Activated naive CD8-positive, alpha-beta T cell treated with anti-CD3 and anti-CD28 coated beads, Interleukin-2, amount 50 U/mL, for 16 hours (primary cell): ENCODE measurements at regions not wholly inside any gene's neighbourhood (a gene's known extent, or its start where the extent isn't known, plus 50 kb on each side); places are given as distances from the start of the nearest gene placed in this dataset.

Experiments used
- DNase-seq: peaks from one replicate; pipeline ENCODE4 v3.0.0-alpha.2; 2020; ENCODE audit warnings: low read depth, low spot score

GRCh38 chr2:120828829-120829632 lies 93.4 kb downstream of the GLI2 start:
- DNase-seq = no peak

DNA sequence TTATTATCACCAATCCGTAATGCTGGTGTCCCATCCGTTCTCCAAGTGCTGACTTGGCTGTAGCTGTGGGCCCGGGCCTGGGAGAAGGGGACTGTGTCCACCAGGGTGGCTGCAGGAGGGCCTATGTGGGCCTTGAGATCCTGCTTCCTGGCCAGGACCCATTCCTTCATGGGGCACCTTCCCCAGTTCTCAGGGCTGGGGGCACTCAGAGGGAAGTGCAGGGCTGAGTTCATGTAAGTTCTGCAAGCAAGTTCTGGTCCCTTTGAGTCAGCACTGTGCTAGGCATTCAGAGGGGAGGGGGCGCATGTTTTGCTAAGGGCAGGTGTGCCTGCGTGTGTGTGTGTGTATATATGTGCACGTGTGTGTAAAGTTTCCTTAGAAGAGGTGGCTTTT lies 94.0 kb downstream of the GLI2 start:
- DNase-seq = no peak

DNA sequence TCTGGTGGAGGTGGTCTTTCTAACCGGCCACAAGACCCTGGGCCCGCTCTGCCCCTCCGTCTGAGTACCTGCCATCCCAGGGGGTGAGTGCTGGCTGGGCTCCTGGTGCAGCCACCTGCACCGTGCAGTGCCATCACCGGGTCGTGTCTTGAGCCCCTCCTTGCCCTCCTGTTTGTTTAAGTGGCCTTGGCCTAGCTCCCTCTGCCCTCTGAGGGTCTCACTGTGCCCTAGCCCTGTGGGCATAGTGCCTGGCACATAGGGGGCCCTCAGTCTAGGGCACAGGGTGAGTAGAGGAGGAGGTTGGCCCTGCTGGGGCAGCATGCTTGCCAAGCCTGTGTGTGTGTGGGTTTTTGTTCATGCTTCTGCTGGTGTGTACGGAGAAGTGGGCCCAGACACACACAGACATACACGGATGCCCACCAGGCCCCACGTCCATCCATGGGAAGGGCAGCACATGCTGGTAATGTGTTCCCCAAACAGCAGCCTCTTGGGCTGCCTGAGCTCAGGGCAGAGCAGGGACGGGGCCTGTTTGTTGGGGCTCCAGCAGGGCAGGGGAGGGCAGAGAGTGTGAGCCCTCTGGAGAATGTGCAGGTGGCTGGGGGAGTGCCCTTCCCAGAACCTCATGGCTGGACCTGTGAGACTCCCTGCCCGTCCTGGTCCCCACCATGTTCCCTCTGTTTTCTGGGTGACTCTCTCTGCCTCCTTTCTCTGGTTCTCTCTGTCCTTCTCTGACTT lies 94.6 kb downstream of the GLI2 start:
- no peak for DNase-seq

- DNase-seq = no peak
These were observed 95.4 kb downstream of the GLI2 start for GRCh38 chr2:120831086-120831485.

DNA sequence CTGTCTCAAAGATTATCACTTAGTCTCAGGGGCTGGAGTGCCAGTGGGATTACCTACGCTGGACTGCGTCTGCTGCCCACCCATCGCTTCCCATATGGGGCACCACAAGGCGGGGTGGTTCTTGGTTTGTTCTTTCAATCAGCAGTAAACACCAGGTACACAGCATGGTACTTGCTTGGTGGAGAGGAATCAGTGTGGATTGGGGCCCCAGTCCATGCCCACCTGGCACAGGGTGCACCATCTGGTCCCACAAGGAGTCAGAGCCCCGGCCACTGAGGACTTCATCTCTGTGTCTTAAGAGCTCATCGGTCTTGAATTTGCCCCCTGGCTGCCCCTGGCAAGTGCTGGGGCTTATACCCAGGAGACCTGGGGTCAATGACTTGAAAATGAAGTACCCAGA lies 96.2 kb downstream of the GLI2 start:
- no peak for DNase-seq

DNA sequence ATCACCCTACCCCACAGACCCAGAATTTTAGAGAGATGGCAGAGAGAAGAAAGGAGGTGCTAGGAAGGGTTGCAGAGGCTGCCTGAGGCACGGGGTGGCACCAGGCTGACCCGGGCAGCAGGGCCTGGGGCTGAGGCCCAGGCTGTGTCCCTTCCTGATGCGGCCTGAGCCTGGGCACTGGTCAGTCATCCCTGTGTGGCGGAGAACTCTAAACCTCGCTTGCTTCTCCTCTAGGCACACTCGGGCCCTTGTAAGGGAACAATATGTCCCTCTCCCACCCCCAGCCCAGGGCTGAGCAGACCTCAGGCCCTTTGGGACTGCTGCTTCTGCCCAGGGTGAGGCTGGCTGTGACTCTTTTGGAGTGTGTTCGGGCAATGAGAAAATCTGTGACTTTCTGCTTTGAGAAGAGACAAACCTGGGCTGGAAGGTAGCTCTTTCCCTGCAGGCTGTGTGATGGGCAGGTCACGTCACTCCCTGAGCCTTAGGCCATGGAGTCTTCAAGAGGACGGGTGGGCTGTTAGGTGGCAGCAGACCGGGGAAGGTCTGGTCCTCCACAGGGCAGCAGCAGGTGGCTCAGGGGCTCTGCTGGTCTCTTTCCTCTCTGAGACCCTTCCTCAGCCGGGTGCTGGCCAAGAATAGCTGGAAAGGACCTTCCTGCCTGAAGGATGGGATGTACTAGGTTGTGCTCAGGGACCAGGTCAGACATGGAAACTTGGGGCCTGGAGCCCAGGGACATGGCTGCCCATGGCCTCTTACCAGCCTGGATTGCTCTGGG lies 96.8 kb downstream of the GLI2 start:
- DNase-seq = no peak

- DNase-seq = no peak
These were observed 97.5 kb downstream of the GLI2 start for GRCh38 chr2:120833127-120833675.

DNA sequence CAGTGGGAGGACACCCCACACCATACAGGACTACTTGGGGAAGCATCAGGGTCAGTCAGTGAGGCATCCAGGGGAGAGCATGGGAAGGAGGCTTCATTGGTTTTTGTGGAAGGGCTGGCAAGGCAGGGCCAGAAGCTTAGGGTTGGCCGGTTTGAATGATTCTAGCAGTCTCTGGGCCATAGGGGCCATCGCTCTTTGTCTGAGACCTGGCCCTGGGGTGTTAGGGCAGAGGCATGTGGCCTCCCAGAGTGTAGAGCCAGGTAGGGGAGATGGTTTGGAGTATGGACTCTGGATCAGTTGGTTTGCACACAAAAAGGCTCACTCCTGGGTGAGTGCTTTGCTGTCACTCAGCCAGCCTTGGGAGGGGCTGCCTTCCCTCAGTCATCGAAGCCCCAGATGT lies 98.5 kb downstream of the GLI2 start:
- DNase-seq = no peak

- DNase-seq = no peak
These were observed 100.6 kb downstream of the GLI2 start for GRCh38 chr2:120836281-120836680.

GRCh38 chr2:120840795-120841487 lies 105.3 kb downstream of the GLI2 start:
- no peak for DNase-seq

- DNase-seq = no peak
These were observed 107.1 kb downstream of the GLI2 start for GRCh38 chr2:120842456-120843439.

DNA sequence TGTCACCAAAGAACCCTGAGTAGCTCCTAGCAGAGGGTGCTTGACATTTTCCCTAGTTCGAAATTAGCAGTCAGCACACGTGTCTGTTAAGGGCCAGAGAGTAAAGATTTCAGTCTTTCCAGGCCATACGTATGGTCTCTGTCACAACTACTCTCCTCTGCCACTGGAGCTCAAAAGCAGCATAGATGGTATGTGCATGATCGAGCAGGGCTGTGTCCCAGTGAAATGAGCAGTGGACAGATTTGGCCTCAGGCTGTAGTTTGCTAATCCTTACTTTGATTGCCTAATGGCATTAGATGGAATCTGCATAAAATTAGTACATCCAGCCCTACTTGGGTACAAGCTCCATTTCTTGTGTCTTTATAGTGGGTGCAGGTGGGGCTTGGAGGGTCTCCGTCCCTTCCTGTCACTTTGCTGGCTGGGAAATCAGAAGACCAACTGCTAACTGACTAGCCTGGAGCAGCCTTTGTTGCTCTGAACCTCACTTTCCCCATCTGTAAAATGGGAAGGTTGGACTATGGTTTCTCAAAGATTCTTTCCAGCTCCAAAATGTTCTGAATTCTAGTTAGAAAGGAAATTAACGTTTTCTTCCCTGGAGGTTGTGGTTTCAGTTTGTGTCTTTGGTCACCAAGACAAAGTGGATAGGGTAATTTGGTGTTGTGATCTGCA lies 108.5 kb downstream of the GLI2 start:
- no peak for DNase-seq

DNA sequence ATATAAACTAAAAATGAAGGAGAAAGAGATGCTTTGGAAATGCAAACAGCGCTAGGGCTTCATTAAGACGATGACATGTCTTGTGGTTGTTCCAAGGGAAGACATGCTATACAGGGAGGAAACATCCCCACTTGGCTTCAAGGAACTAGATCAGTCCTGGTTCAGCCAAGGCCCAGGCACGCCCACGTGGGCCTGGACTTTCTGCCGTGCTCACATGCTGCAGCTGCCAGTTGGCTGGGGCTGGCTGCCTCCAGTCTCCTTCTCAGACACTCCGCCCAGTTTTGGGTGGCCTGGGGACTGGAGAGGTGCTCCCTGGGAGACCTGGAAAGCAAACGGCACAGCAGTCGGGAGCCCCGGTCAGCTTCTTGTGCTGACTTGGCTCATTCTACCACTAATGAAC lies 109.6 kb downstream of the GLI2 start:
- no peak for DNase-seq

GRCh38 chr2:120846406-120847095 lies 110.9 kb downstream of the GLI2 start:
- no peak for DNase-seq

DNA sequence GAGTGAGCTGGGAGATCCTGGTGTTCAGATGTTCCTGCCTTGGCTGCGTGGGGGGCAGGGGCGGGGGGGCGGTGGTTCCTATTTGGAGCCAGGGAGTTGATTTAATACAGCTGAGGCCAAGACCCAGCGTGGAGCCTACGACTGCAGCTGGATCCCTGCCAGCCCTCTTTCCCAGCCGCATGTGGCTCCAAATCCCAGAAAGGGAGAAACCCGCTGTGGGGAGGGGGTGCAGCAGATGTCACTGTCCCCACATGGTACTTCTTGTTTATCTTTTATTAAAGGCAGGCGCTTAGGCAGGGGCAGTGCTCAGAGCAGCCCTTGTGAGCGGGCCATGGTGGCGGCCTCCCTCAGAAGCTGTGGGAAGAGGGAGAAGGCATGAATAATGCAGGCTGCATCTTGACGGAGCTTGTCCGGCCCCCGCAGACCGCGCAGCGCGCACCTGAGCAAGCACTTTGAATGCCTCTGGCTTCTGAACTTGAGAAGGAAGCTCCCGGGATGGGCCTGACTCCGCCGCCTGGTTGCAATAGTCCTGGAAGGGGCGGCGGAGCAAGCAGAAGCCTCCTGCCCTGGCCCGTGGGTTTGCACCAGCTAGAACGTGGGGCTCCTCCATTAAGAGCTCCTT lies 112.1 kb downstream of the GLI2 start:
- DNase-seq = no peak

- DNase-seq = no peak
These were observed 113.6 kb downstream of the GLI2 start for GRCh38 chr2:120849278-120849677.

DNA sequence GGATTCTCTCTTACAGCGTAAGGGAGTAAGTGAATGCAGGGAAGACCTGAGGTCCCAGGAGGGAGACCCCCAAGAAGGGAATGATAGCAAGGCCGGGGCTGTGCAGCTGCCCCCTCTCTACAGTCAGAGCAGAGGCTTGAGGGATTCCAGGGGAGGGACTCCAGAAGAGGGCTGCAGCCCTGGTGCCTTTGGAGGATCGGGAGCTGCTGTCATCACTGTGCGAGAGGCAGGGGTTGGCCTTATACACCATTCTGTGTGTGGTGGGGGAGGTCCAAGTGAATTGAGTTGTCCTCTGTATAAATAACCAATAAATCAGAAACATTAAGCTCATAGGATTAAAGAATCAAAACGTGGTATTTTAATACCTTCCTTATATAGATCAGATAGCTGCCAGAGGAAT lies 114.9 kb downstream of the GLI2 start:
- DNase-seq = no peak

DNA sequence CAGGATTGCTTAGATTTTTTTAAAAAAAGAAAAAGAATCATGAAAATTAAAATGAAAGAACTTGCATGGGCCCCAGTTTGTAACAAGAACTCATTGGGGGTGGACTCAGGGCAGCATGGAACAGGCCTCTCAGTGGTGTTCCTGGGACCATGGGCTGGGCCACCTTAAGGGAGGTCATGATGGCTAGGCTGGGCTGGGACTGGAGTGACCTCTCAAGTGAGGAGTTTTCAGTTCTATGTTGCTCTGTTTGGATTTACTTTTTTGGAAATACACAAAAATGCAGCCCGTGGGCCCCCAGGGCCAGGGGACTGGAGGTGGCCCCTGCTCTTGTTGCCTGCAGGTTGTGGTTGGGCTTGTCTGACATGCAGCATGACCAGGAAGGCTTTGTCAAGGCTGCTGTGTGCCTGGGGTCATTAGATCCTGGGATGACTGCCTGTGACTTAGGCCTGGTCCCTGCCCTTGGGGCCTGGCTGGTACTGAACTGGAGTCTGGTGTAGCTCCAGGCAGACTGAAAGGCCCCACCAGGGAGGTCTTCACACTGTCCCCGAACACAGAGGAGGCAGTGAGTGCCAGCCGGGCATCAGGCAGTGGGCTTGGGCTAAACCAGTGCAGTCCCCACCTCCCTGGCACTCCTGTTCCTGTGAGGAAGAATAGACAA lies 115.6 kb downstream of the GLI2 start:
- no peak for DNase-seq
